NCI-H82 (cell line): ENCODE measurements at regions not wholly inside any gene's neighbourhood (a gene's known extent, or its start where the extent isn't known, plus 50 kb on each side); places are given as distances from the start of the nearest gene placed in this dataset.
"Not testable (repeated sequence)": the region's sequence is repeated elsewhere in the genome, so short reads cannot be mapped to it uniquely, and the experiment has no call there.

ENCODE experiments used
- DNase-seq: peaks from one replicate; lab custom pipeline; 2025; lab: John Stamatoyannopoulos, UW

GRCh38 chr4:27121830-27122229 is 261.2 kb downstream of the STIM2 start:
- DNase-seq, result no peak

DNA sequence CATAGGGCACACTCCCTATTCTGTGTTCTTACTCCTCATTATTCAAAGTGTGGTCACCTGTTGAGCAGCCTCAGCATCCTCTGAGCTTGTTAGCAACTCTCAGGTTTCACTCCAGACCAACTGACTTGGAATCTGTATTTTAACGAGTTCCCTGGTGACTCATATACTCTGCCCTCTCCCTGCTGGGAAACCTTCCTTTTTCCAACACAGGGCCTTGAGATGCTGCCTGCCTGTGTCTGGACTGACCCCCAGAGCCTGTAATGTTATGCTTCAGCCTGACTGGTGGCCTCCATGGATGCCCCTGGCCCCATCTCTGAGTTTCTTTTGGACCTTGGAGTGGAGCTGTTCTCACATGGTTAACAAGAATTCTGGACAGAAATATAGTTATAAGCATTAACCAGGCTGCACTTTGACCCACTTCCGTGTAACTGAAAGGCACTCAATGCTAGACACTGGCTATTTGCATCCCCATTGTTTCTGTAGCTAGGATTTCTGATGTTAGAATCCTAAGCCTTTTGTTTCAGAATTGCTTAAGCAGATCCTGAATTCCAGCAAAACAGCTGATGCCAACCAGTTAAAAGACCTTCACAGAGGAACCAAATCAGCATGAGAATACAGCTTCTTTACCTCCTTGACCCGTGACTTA is 262.6 kb downstream of the STIM2 start:
- no peak for DNase-seq

DNA sequence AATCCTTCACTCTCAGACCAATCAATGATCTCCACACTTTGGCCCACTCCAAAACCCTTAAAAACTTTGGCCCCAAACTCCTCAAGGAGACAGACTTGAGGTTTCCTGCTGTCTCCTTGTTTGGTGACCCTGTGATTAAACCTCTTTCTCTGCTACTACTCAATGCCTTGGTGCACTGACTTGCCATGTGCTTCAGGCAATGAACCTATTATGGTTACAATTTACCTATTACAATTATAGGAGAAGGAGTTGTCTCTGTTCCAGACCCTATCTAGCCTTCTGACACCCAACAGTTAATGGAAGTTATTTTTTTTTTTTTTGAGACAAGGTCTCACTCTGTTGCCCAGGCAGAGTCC is 263.1 kb downstream of the STIM2 start:
- DNase-seq, result no peak

GRCh38 chr4:27126895-27127294 is 266.3 kb downstream of the STIM2 start:
- not testable (repeated sequence) for DNase-seq

- DNase-seq, result no peak
These were observed 267.8 kb downstream of the STIM2 start for GRCh38 chr4:27128443-27128842.

- no peak for DNase-seq
These were observed 269.3 kb downstream of the STIM2 start for GRCh38 chr4:27129871-27130366.

- no peak for DNase-seq
These were observed 271.9 kb downstream of the STIM2 start for GRCh38 chr4:27132497-27132896.

DNA sequence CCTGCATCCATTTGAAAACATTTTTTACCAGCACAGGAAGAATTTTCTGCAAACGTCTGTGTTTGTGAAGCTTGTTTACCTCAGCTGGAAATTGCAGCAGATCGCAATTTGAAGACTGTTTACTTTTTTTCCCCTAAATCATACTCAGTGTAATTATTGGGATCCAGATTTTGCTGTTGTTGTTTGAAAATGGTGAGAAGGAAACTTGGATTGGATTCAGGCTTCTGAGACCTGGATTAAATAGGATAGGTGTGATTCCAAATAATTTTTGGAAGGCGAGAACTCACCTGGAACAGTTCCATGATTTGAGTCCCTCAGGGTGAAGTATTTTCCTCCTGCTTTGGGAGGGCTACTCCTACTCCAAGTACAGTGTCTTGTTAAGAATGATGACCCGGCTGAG is 279.8 kb downstream of the STIM2 start:
- no peak for DNase-seq

DNA sequence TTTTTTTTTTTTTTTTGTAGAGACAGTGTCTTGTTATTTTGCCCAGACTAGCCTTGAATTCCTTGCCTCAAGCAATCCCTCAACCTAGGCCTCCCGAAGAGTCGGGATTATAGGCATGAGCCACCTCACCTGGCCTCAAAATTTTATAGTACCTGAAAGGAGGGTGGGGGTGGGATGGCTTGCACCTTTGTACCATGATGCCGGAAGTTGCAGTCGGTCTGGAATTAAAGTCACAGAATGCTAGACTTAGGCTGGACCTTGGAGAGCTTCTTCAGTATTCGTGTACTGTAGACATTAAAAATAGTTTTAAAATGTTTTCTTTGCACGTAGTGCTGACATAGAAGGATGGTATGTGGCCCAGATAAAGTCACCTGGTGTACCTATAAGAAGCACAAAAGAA is 280.9 kb downstream of the STIM2 start:
- no peak for DNase-seq

DNA sequence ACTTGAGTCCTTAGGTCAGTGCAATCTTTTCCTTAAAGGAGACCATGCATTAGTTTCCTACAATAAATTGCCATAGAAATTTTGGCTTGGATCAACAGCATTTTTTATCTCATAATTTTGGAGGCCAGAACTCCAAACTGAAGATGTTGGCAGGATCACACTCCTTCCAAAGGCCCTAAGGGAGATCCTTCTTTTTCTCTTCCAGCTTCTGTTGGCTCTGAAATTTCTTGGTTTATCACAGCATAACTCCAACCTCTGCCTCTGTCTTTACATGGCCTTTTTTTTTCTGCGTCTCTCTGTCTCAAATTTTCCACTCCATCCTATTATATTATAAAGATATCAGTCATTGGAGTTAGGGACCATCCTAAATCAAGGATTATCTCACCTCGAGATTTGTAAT is 282.2 kb downstream of the STIM2 start:
- no peak for DNase-seq

DNA sequence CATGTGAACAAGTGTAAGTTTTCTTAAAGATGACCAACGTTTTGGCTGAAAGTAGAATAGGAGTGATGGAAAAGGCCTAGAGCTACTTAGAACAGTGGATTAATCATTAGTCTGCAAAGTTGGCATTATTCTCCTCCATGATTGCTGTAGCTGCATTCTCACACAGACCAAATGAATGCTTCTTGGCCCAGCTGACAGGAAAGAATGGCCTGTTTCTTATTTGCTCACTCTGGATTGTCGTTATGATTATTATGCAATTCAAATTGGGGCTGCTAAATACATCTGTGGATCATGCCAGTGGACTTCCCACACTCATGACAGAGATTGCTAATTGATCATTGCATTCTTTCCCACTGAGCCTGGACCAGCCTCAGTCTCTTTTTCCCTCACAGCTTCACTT is 285.0 kb downstream of the STIM2 start:
- no peak for DNase-seq

DNA sequence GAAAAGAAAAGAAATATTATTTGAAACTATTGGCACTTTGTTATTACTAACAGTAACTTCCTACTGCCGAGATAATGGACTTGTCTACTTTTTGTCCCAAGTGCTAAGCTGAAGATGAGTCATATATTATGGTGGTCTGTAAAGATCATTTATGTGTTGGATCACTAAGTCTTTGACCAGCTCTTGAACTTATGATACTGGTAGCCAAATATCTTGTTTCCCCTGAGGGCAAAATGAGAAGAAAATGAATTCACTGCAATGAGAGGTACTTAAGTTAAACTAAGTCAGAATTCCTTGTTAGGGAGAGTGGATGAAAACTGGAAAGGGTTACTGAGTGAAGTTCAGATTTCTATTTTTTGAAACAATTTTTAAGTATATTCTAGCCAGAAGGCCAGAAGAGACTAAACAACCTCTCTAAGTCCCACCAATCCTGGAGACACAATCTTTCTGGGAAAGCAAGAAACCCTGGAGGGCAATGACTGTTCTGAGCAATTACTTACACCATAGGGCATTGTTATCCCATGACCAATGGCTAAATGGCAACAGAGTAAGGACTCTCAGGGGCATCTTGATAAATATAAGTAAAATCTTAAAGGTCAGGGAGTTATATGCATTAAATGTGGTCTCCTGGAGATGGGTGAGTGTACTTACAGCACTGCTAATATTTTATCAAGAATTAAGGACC is 287.7 kb downstream of the STIM2 start:
- DNase-seq, result no peak

GRCh38 chr4:27149541-27150212 is 289.0 kb downstream of the STIM2 start:
- DNase-seq, result no peak

DNA sequence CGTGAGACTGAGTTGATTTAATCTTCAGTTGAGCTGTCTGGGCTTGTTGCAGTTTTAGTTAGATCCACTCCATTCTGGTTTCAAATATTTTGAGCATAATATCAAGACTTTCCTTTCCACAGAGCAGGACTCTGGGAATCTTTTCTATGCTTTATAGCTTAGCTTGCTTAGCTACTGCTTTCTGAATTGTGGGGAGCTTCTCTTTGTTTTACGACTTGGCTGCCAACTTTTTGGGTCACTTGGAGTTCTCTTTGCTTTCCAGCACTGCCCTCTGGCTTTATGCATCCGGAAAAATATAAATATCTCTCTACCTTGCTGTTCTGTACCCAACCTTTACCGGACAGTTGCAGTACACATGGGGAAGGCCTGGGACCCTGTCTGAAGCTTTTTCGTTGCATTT is 292.1 kb downstream of the STIM2 start:
- DNase-seq, result no peak

DNA sequence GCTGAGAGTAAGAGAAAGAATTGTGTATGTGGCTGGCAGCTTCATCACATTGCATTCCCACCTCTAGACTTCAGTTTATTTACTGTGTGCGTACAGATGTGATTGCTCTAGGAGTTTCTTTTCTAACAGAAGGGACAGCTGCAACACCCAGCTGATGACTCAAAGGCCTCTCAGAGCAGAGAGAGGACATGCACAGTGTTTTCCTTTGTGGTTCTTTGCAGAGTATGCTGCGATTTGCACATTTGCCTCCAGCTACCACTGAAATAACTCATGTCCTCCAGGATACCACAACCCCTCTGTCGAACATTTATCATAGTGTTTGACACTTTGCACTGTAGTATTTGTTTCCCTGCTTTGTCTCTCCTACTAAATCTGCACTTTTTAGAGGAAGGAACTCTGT is 294.1 kb downstream of the STIM2 start:
- DNase-seq, result no peak

- no peak for DNase-seq
These were observed 300.6 kb downstream of the STIM2 start for GRCh38 chr4:27161191-27161590.

- DNase-seq, result no peak
These were observed 308.1 kb downstream of the STIM2 start for GRCh38 chr4:27168783-27169182.

- DNase-seq, result peak; percentile 22
These were observed 312.6 kb downstream of the STIM2 start for GRCh38 chr4:27173280-27173679.

GRCh38 chr4:27176400-27176799 is 315.8 kb downstream of the STIM2 start:
- DNase-seq, result peak; percentile 58

DNA sequence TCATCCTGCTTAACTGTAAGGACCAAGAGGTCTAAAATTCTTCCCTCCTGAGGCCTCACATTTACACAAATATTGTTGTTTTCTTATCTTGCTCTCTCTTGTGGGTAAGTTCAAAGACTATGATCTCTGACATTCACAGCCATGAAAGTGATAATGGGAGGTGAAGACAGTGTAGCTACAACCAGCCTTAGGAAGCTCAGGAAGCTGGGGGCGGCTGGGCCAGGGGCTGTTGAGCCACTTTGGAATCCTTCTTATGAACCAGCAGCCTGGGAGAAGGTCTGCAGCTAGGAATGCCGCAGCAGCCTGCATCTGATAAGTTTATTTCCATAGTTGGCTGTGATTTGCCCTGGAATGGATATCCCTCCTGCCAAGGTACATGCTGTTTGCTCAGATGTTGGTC is 316.2 kb downstream of the STIM2 start:
- no peak for DNase-seq

- DNase-seq, result no peak
These were observed 317.4 kb downstream of the STIM2 start for GRCh38 chr4:27178061-27178460.

GRCh38 chr4:27181693-27182092 is 321.1 kb downstream of the STIM2 start:
- no peak for DNase-seq

- DNase-seq, result no peak
These were observed 321.6 kb downstream of the STIM2 start for GRCh38 chr4:27182211-27182610.
